PFSK-1 (cell line): ENCODE measurements at regions not wholly inside any gene's neighbourhood (a gene's known extent, or its start where the extent isn't known, plus 50 kb on each side); places are given as distances from the start of the nearest gene placed in this dataset.
A peak's percentile ranks its signal among the peaks of the same experiment; 100 is the strongest.

Source experiments
- FOXP2 ChIP-seq: optimal IDR thresholded peaks from 2 replicates; pipeline ENCODE3; 2011; ENCODE audit warnings: borderline replicate concordance, control low read depth, inconsistent platforms; ENCODE audit not compliant: insufficient read depth; ENCODE audit errors: extremely low read length, extremely low read depth
- POLR2AphosphoS5 ChIP-seq: IDR thresholded peaks from 2 replicates; pipeline ENCODE4 v1.6.1; 2012; ENCODE audit warnings: low read depth, mild to moderate bottlenecking, control low read depth, low read length, moderate library complexity
- REST ChIP-seq, 2 experiments: IDR thresholded peaks; 2 replicates each; pipeline versions ENCODE4 v1.6.1 to v1.8.0; 2011 to 2012; ENCODE audit warnings: low read depth in 2 of 2, low read length in 2 of 2, control low read depth in 1 of 2, inconsistent platforms in 1 of 2, mild to moderate bottlenecking in 1 of 2, moderate library complexity in 1 of 2; ENCODE audit not compliant: insufficient read depth in 1 of 2
- SIN3A ChIP-seq: IDR thresholded peaks from 2 replicates; pipeline ENCODE4 v1.6.1; 2012; ENCODE audit warnings: mild to moderate bottlenecking, low read length, moderate library complexity, borderline replicate concordance; ENCODE audit not compliant: insufficient read depth
- TAF1 ChIP-seq: IDR thresholded peaks from 2 replicates; pipeline ENCODE4 v1.6.1; 2012; ENCODE audit warnings: low read length, control low read depth, borderline replicate concordance; ENCODE audit not compliant: insufficient read depth

- TF ChIP-seq SIN3A (no peak), POLR2AphosphoS5 (no peak), TAF1 (no peak), FOXP2 (no peak), REST (IDR thresholded peaks at IDR 0.05; ENCODE audit: insufficient read depth in 1 of 2, low read depth in 2 of 2, low read length in 2 of 2) (no peak)
Observed at GRCh38 chrX:40452031-40452430, 128.7 kb upstream of the ATP6AP2 start.

- no peak for TF ChIP-seq POLR2AphosphoS5
- peak in 1 of 2 experiments; percentile 23; a peak in 1 of 4 replicates for TF ChIP-seq REST (IDR thresholded peaks at IDR 0.05; ENCODE audit: insufficient read depth in 1 of 2, low read depth in 2 of 2, low read length in 2 of 2)
Observed at GRCh38 chrX:40449956-40450706, 130.6 kb upstream of the ATP6AP2 start.

- no peak for TF ChIP-seq SIN3A
- no peak for TF ChIP-seq POLR2AphosphoS5
Observed at GRCh38 chrX:40449396-40449795, 131.4 kb upstream of the ATP6AP2 start.

GRCh38 chrX:40448793-40449192, 132.0 kb upstream of the ATP6AP2 start:
- TF ChIP-seq POLR2AphosphoS5 (no peak), REST (IDR thresholded peaks at IDR 0.05; ENCODE audit: insufficient read depth in 1 of 2, low read depth in 2 of 2, low read length in 2 of 2) (no peak), SIN3A (no peak), FOXP2 (no peak), TAF1 (no peak)

GRCh38 chrX:40446921-40447320, 133.8 kb upstream of the ATP6AP2 start:
- no peak for TF ChIP-seq FOXP2
- no peak for TF ChIP-seq TAF1
- TF ChIP-seq POLR2AphosphoS5 = no peak
- TF ChIP-seq REST (IDR thresholded peaks at IDR 0.05; ENCODE audit: insufficient read depth in 1 of 2, low read depth in 2 of 2, low read length in 2 of 2) = no peak
